ENCODE measurements at regions not wholly inside any gene's neighbourhood (a gene's known extent, or its start where the extent isn't known, plus 50 kb on each side); places are given as distances from the start of the nearest gene placed in this dataset.

GRCh38 chr2:19670303-19670702 is 231.5 kb downstream of the TTC32 start:
- no peak for TF ChIP-seq CTCF (IDR thresholded peaks at IDR 0.05)
- TF ChIP-seq POLR2AphosphoS5 (IDR thresholded peaks at IDR 0.05), result no peak
- TF ChIP-seq EP300 (IDR thresholded peaks at IDR 0.05), result no peak
- no peak for TF ChIP-seq POLR2A (IDR thresholded peaks at IDR 0.05)
